ENCODE measurements at regions not wholly inside any gene's neighbourhood (a gene's known extent, or its start where the extent isn't known, plus 50 kb on each side); places are given as distances from the start of the nearest gene placed in this dataset.

- H3K27ac ChIP-seq (ENCODE audit: insufficient read depth, low read depth, low read length): no peak overlapping the region
- no peak overlapping the region for H3K4me2 ChIP-seq (ENCODE audit: insufficient read depth, low read length)
- dilution Hi-C loops (cut with MboI; ENCODE audit: extremely low pct_ligation_motif_present, low sequenced_read_pairs) (no loop called here), intact Hi-C loops (cut with micrococcal nuclease) (no loop called here)
- no peaks in the 10 kb centered on the region for H3K79me2 ChIP-seq (ENCODE audit: control insufficient read depth, insufficient read depth, low read length)
- no peaks in the 10 kb centered on the region for H3K9me3 ChIP-seq (replicated peaks; ENCODE audit: control insufficient read depth, insufficient read depth, low read length)
- H3K4me1 ChIP-seq (ENCODE audit: control insufficient read depth, extremely low read depth, insufficient read depth, low read length): no peaks in the 10 kb centered on the region
- H3K9me1 ChIP-seq (replicated peaks; ENCODE audit: control insufficient read depth, extremely low read depth, insufficient read depth, low read length): no peaks in the 10 kb centered on the region
- no TSS peak for BruUV-seq (replicated peaks)
- no peaks in the 10 kb centered on the region for H3K36me3 ChIP-seq (ENCODE audit: control insufficient read depth in 2 of 2, extremely low read depth in 1 of 2, insufficient read depth in 2 of 2, low read length in 2 of 2)
- H2AFZ ChIP-seq (ENCODE audit: low read depth, low read length): no peak overlapping the region
- ChIA-PET POLR2A (no interaction called here), CTCF (no interaction called here)
- H4K20me1 ChIP-seq (replicated peaks; ENCODE audit: control insufficient read depth, extremely low read depth, insufficient read depth, low read length): no peaks in the 10 kb centered on the region
- DNase-seq (ENCODE audit: low read depth, low spot score) (no peak), FAIRE-seq (no peak)
- no peak overlapping the region for H3K9ac ChIP-seq (replicated peaks; ENCODE audit: extremely low read depth, insufficient read depth, low read length)
- H3K27me3 ChIP-seq (ENCODE audit: control insufficient read depth in 2 of 2, insufficient read depth in 2 of 2, low read length in 2 of 2): no peaks in the 10 kb centered on the region
- TF ChIP-seq JUN (IDR thresholded peaks at IDR 0.05; ENCODE audit: borderline replicate concordance, insufficient read depth, insufficient read length, low read depth) (no peak), GATA2 (IDR thresholded peaks at IDR 0.05; ENCODE audit: insufficient read depth, insufficient read length, low read depth, low read length) (no peak), POLR2AphosphoS5 (IDR thresholded peaks at IDR 0.05; ENCODE audit: insufficient read depth, low read depth, low read length) (no peak), MAX (IDR thresholded peaks at IDR 0.05; ENCODE audit: insufficient read depth, insufficient read length) (no peak), CTCF (IDR thresholded peaks at IDR 0.05; ENCODE audit: extremely low read depth in 1 of 2, insufficient read depth in 1 of 2, low read depth in 1 of 2, low read length in 2 of 2) (no peak), FOS (IDR thresholded peaks at IDR 0.05; ENCODE audit: borderline replicate concordance, insufficient read depth, low read length) (no peak), EZH2 (IDR thresholded peaks at IDR 0.05; ENCODE audit: borderline replicate concordance, low read depth, low read length, severe bottlenecking) (no peak)
- no peak overlapping the region for H3K4me3 ChIP-seq (replicated peaks in 1 of 3; ENCODE audit: insufficient read depth in 1 of 3, low read depth in 1 of 3, low read length in 3 of 3)
These were observed 506.9 kb upstream of the NAALADL2 start for GRCh38 chr3:174352227-174352626.

Measured in endothelial cell of umbilical vein (primary cell).